DND-41 (cell line): ENCODE measurements at regions not wholly inside any gene's neighbourhood (a gene's known extent, or its start where the extent isn't known, plus 50 kb on each side); places are given as distances from the start of the nearest gene placed in this dataset.

ENCODE experiments used
- CTCF ChIP-seq: IDR thresholded peaks from 2 replicates; pipeline ENCODE4 v1.5.1; 2012; ENCODE audit warnings: borderline replicate concordance, low read length, moderate library complexity, mild to moderate bottlenecking; ENCODE audit not compliant: poor library complexity, severe bottlenecking; ENCODE audit errors: extremely low read depth
- EZH2 ChIP-seq: IDR thresholded peaks from 3 replicates; pipeline ENCODE4 v1.6.1; 2012; ENCODE audit warnings: borderline replicate concordance, low read depth, mild to moderate bottlenecking, moderate library complexity, low read length, inconsistent platforms; ENCODE audit not compliant: severe bottlenecking

- TF ChIP-seq EZH2 (no peak), CTCF (no peak)
These were observed 121.8 kb upstream of the SERPINE2 start for GRCh38 chr2:224160917-224161316.
